Panc1 (cell line): ENCODE measurements at regions not wholly inside any gene's neighbourhood (a gene's known extent, or its start where the extent isn't known, plus 50 kb on each side); places are given as distances from the start of the nearest gene placed in this dataset.

Experiments used
- ATAC-seq: fragments of 200-7000 bp; cut with Tn5 transposase; 2 replicates; pipeline ENCODE4 v1.9.1; 2020; ENCODE audit warnings: mild to moderate bottlenecking, moderate library complexity
- BruUV-seq: library from RNA; stranded (reverse); fragments of 400-500 nt; replicated peaks from 2 replicates; lab custom pipeline; 2021; lab: Mats Ljungman, UMichigan
- CTCF ChIA-PET: fragments of 300-600 bp; sonication (Branson Sonifier 250); formaldehyde crosslinking; loops from one replicate; lab custom pipeline; 2022; ENCODE audit warnings: antibody characterized with exemption; lab: Charles Lee
- POLR2A ChIA-PET: fragments of 300-600 bp; sonication (Branson Sonifier 250); formaldehyde crosslinking; loops from one replicate; lab custom pipeline; 2022; ENCODE audit warnings: antibody characterized with exemption; lab: Charles Lee
- DNase-seq: peaks from one replicate; pipeline ENCODE4 v3.0.0-alpha.2; 2010; ENCODE audit warnings: low read depth, low spot score
- H3K27ac ChIP-seq: 2 replicates; pipeline ENCODE4 v1.5.1; 2011; ENCODE audit warnings: mild to moderate bottlenecking, low read length, inconsistent platforms
- H3K27me3 ChIP-seq: fragments of 200-500 bp; sonication (Bioruptor generic); 2 replicates; pipeline ENCODE4 v1.6.0; 2014; ENCODE audit warnings: low read length, inconsistent platforms; ENCODE audit not compliant: control insufficient read depth, insufficient read depth
- H3K36me3 ChIP-seq: fragments of 200-500 bp; sonication (Bioruptor generic); 2 replicates; pipeline ENCODE4 v1.5.1; 2014; ENCODE audit warnings: inconsistent platforms, mild to moderate bottlenecking, low read length, moderate library complexity; ENCODE audit not compliant: control insufficient read depth, insufficient read depth
- H3K4me1 ChIP-seq: 2 replicates; pipeline ENCODE4 v1.5.1; 2011; ENCODE audit warnings: inconsistent platforms, mild to moderate bottlenecking, low read length, moderate library complexity; ENCODE audit not compliant: control insufficient read depth, insufficient read depth
- H3K4me3 ChIP-seq, 2 experiments: 2 replicates each; pipeline ENCODE4 v1.5.1; 2011 to 2012; ENCODE audit warnings: low read depth in 2 of 2, low read length in 2 of 2, mild to moderate bottlenecking in 2 of 2, inconsistent platforms in 1 of 2, moderate library complexity in 1 of 2
- H3K9me3 ChIP-seq: fragments of 200-500 bp; sonication (Bioruptor generic); 2 replicates; pipeline ENCODE4 v1.5.1; 2014; ENCODE audit warnings: low read depth, mild to moderate bottlenecking, inconsistent platforms, low read length, moderate library complexity; ENCODE audit not compliant: control insufficient read depth, insufficient read depth
- CTCF ChIP-seq: fragments of 450-650 bp; IDR thresholded peaks from 2 replicates; pipeline ENCODE4 v1.5.1; 2017; ENCODE audit warnings: mild to moderate bottlenecking
- POLR2AphosphoS5 ChIP-seq: IDR thresholded peaks from 2 replicates; pipeline ENCODE4 v1.6.1; 2012; ENCODE audit warnings: mild to moderate bottlenecking, low read depth, low read length, moderate library complexity
- SIN3A ChIP-seq: IDR thresholded peaks from 2 replicates; pipeline ENCODE4 v1.6.1; 2012; ENCODE audit warnings: low read depth, mild to moderate bottlenecking, low read length, moderate library complexity, borderline replicate concordance; ENCODE audit not compliant: insufficient read depth
- TCF7L2 ChIP-seq: IDR thresholded peaks from 2 replicates; pipeline ENCODE4 v1.6.1; 2011; ENCODE audit warnings: mild to moderate bottlenecking, low read depth, low read length, inconsistent platforms
- in situ Hi-C: cut with HindIII; loops from 2 replicates; pipeline ENCODE4 v1.10.0; 2016; ENCODE audit warnings: low sequenced_read_pairs, low pct_unique_long_range_greater_than_20kb
- intact Hi-C: fragments of 100-400 bp; cut with micrococcal nuclease; formaldehyde crosslinking; loops from one replicate; pipeline ENCODE4 v1.10.0; 2022; ENCODE audit not compliant: unreplicated experiment
- TF ChIP-seq, protein P1 (sequence below), 2 experiments: IDR thresholded peaks; 2 replicates each; pipeline ENCODE4 v1.6.1; 2011 to 2012; ENCODE audit warnings: low read depth in 2 of 2, control low read depth in 1 of 2, low read length in 1 of 2, mild to moderate bottlenecking in 1 of 2, moderate library complexity in 1 of 2; ENCODE audit not compliant: insufficient read depth in 1 of 2

GRCh38 chr4:152038238-152038637 lies 277.4 kb upstream of the GATB start:
- Histone ChIP-seq H3K27me3 (no peaks in the 10 kb centered on the region), H3K9me3 (no peaks in the 10 kb centered on the region), H3K27ac (no peak overlapping the region), H3K4me3 (no peak overlapping the region), H3K36me3 (no peaks in the 10 kb centered on the region), H3K4me1 (no peaks in the 10 kb centered on the region)
- POLR2A ChIA-PET = no interaction called here
- ATAC-seq = no peak
- no peak for DNase-seq
- intact Hi-C loops (no loop called here), in situ Hi-C loops (no loop called here)
- TF ChIP-seq CTCF = no peak
- TF ChIP-seq SIN3A = no peak
- TF ChIP-seq POLR2AphosphoS5 = no peak
- no peak for TF ChIP-seq TCF7L2
- TF ChIP-seq, protein P1, sequence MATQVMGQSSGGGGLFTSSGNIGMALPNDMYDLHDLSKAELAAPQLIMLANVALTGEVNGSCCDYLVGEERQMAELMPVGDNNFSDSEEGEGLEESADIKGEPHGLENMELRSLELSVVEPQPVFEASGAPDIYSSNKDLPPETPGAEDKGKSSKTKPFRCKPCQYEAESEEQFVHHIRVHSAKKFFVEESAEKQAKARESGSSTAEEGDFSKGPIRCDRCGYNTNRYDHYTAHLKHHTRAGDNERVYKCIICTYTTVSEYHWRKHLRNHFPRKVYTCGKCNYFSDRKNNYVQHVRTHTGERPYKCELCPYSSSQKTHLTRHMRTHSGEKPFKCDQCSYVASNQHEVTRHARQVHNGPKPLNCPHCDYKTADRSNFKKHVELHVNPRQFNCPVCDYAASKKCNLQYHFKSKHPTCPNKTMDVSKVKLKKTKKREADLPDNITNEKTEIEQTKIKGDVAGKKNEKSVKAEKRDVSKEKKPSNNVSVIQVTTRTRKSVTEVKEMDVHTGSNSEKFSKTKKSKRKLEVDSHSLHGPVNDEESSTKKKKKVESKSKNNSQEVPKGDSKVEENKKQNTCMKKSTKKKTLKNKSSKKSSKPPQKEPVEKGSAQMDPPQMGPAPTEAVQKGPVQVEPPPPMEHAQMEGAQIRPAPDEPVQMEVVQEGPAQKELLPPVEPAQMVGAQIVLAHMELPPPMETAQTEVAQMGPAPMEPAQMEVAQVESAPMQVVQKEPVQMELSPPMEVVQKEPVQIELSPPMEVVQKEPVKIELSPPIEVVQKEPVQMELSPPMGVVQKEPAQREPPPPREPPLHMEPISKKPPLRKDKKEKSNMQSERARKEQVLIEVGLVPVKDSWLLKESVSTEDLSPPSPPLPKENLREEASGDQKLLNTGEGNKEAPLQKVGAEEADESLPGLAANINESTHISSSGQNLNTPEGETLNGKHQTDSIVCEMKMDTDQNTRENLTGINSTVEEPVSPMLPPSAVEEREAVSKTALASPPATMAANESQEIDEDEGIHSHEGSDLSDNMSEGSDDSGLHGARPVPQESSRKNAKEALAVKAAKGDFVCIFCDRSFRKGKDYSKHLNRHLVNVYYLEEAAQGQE (IDR thresholded peaks at IDR 0.05; ENCODE audit: insufficient read depth in 1 of 2, low read depth in 2 of 2, low read length in 1 of 2) = no peak
- BruUV-seq = no TSS peak
- CTCF ChIA-PET = no interaction called here

DNA sequence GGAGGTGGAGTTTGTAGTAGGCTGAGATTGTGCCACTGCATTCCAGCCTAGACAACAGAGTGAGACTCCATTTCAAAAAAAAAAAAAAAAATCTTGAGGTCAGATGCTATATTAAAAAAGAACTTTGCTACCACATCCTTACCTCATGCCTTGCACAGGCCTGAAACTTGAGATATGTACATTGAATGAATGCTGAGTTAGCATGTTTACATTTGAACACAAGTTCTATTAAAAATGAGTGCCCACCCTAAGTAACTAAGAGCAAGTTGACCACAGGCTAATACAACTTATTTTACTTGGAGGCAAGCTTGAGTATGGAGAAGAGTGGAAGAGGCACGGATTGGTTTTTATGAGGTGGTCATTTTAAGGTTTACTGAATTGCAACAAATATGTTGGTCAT lies 276.6 kb upstream of the GATB start:
- no peaks in the 10 kb centered on the region for H3K4me1 ChIP-seq
- TF ChIP-seq SIN3A (no peak), TCF7L2 (no peak), CTCF (no peak), POLR2AphosphoS5 (no peak)
- TF ChIP-seq, protein P1 (IDR thresholded peaks at IDR 0.05; ENCODE audit: insufficient read depth in 1 of 2, low read depth in 2 of 2, low read length in 1 of 2) = no peak
- H3K27me3 ChIP-seq = no peaks in the 10 kb centered on the region
- H3K27ac ChIP-seq = no peak overlapping the region
- intact Hi-C loops (no loop called here), in situ Hi-C loops (no loop called here)
- H3K36me3 ChIP-seq = no peaks in the 10 kb centered on the region
- H3K9me3 ChIP-seq = no peaks in the 10 kb centered on the region
- H3K4me3 ChIP-seq = no peak overlapping the region
- POLR2A ChIA-PET = no interaction called here
- ATAC-seq = no peak
- CTCF ChIA-PET = no interaction called here
- no peak for DNase-seq
- BruUV-seq = no TSS peak
